ENCODE measurements at regions not wholly inside any gene's neighbourhood (a gene's known extent, or its start where the extent isn't known, plus 50 kb on each side); places are given as distances from the start of the nearest gene placed in this dataset.

DNA sequence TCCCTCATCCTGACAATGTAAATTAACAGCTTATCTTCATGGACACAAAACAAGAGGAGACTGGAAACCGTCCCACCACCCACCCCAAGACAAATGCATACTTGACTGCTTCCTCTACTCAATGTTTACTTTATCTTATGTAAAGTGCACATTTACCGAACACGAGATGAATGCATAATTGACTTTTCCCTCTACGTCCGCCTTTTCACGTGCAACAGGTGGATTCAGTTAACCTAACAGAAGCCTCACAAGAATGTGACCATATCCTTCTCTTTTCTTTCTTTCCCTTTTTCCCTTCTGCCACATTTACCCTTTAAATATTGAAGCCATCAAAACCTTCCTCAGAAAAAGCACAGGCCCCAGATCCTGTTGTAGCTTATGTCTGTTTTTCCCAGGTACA, 468.0 kb downstream of the UQCRFS1 start:
- H3K4me3 ChIP-seq: no peak overlapping the region
- H3K36me3 ChIP-seq: no peaks in the 10 kb centered on the region
- H3K27me3 ChIP-seq (ENCODE audit: low read depth): peaks cover 6% of the 10 kb centered on the region
- H3K27ac ChIP-seq (replicated peaks): no peak overlapping the region
- no peaks in the 10 kb centered on the region for H3K4me1 ChIP-seq
- TF ChIP-seq, protein P1, sequence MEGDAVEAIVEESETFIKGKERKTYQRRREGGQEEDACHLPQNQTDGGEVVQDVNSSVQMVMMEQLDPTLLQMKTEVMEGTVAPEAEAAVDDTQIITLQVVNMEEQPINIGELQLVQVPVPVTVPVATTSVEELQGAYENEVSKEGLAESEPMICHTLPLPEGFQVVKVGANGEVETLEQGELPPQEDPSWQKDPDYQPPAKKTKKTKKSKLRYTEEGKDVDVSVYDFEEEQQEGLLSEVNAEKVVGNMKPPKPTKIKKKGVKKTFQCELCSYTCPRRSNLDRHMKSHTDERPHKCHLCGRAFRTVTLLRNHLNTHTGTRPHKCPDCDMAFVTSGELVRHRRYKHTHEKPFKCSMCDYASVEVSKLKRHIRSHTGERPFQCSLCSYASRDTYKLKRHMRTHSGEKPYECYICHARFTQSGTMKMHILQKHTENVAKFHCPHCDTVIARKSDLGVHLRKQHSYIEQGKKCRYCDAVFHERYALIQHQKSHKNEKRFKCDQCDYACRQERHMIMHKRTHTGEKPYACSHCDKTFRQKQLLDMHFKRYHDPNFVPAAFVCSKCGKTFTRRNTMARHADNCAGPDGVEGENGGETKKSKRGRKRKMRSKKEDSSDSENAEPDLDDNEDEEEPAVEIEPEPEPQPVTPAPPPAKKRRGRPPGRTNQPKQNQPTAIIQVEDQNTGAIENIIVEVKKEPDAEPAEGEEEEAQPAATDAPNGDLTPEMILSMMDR (IDR thresholded peaks at IDR 0.05; ENCODE audit: borderline replicate concordance): no peak
- no peak for DNase-seq
- no peaks in the 10 kb centered on the region for H3K9me3 ChIP-seq (replicated peaks)
- intact Hi-C loops (cut with micrococcal nuclease): no loop called here

DNA sequence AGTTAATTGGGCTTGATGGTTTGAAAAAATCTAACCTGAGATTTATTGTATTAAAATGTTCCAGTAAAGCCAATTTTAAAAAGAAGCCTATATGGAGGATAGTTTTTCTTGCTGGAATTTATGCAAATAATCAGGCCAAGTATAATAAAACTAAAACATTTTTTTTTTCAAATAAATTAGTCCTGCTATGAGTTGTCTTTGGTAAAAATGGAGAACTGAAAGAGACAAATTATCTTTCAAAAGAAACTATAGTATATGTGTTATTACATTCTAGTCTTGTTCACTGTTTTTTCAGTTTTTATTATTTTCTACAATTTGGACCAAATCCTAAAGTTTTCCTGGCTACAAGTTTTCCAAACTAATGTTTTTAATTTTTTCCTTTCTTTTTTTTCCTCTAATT, 468.9 kb downstream of the UQCRFS1 start:
- no peak for DNase-seq
- Histone ChIP-seq H3K4me1 (no peaks in the 10 kb centered on the region), H3K4me3 (no peak overlapping the region), H3K9me3 (replicated peaks) (no peaks in the 10 kb centered on the region), H3K27me3 (ENCODE audit: low read depth) (peaks cover 6% of the 10 kb centered on the region), H3K27ac (replicated peaks) (no peak overlapping the region), H3K36me3 (no peaks in the 10 kb centered on the region)
- TF ChIP-seq, protein P1 (IDR thresholded peaks at IDR 0.05; ENCODE audit: borderline replicate concordance): no peak
- intact Hi-C loops (cut with micrococcal nuclease): no loop called here

DNA sequence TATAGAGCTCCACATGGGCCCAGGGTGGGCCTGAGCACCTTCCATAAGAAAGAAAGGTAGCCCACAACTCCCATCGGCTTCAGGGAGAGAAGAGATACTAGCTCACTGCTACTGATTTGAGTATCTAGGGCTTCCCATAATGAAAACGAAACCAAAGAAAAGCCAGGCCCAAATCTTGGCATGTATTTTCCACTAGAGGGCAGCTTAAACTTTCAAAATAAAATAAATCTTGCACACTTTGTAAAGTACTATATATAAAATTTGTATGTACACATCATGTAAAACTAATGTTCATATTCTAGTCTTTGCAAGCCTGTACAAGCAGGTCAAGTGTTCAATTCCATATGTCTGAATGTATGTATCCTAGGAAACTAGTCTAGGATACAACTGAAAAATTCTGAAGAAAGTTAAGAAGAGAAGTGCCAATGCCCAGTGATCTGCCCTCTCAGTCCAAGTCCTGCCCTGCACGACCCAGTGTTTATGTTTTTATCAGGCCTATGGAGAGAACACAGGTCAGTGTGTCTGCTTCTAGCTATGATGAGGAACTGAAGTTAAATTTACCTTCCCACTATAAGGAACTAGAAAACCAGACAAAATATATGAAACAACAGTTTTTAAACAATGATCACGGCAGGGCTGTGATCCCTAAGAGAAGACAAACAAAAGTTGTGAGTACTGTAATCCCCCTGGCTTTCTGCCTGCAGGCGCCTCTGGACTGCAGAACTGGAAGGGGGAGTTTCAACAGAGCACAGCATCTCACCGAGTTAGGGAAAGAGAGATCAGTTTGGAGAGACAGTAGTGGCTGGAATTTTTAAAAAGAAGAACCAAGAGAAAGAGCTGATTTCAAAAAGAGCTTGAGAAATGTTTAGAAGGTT, 475.7 kb downstream of the UQCRFS1 start:
- no peaks in the 10 kb centered on the region for H3K36me3 ChIP-seq
- intact Hi-C loops (cut with micrococcal nuclease): no loop called here
- H3K4me1 ChIP-seq: peaks cover 20% of the 10 kb centered on the region
- H3K4me3 ChIP-seq: peak overlapping the region; percentile 39
- H3K27ac ChIP-seq (replicated peaks): peak overlapping the region; percentile 29
- TF ChIP-seq, protein P1 (IDR thresholded peaks at IDR 0.05; ENCODE audit: borderline replicate concordance): peak; percentile 74
- DNase-seq: no peak
- no peaks in the 10 kb centered on the region for H3K9me3 ChIP-seq (replicated peaks)
- H3K27me3 ChIP-seq (ENCODE audit: low read depth): no peaks in the 10 kb centered on the region

DNA sequence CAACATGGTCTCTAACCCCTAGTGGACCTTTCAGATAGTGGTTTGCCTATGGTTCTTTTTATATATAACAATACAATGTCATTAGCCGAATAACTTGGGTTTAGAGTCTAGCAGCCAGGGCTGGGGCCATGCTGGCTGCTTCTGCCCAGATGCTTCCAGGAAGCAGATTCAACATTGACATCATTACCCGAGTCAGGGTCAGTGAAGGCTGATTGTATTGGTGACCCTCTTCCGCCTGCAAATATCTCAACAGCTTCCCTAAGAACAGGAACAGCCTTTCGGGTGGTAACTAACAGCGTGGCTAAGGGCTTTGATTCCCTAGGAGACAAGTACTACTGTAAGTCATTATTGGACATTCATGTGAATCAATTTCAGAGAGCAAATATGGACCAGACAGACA, 476.4 kb downstream of the UQCRFS1 start:
- Histone ChIP-seq H3K27me3 (ENCODE audit: low read depth) (no peaks in the 10 kb centered on the region), H3K9me3 (replicated peaks) (no peaks in the 10 kb centered on the region), H3K4me3 (peak overlapping the region; percentile 39), H3K36me3 (no peaks in the 10 kb centered on the region), H3K27ac (replicated peaks) (peak overlapping the region; percentile 29), H3K4me1 (peaks cover 20% of the 10 kb centered on the region)
- DNase-seq: no peak
- TF ChIP-seq, protein P1 (IDR thresholded peaks at IDR 0.05; ENCODE audit: borderline replicate concordance): no peak
- intact Hi-C loops (cut with micrococcal nuclease): no loop called here

DNA sequence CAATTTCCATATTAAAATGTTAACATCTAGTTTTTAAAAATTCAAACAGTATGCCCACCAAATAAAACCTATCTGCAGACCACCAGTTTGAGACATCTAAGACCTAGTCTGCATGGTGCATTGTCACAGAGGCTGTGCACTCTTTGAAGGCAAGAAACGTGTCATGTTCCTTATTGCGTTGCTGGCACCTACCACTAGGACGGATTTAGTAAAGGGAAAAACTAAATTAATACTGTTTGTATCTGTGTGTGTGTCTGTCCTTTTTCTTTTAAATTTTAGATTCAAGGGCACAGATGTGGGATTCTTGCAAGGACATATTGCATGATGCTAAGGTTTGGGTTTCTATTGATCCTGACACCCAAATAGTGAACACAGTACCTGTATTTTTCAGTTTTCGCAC, 481.4 kb downstream of the UQCRFS1 start:
- no peaks in the 10 kb centered on the region for H3K9me3 ChIP-seq (replicated peaks)
- peaks cover 21% of the 10 kb centered on the region for H3K4me1 ChIP-seq
- H3K4me3 ChIP-seq: no peak overlapping the region
- H3K27ac ChIP-seq (replicated peaks): no peak overlapping the region
- intact Hi-C loops (cut with micrococcal nuclease): no loop called here
- DNase-seq: no peak
- H3K27me3 ChIP-seq (ENCODE audit: low read depth): peaks cover 42% of the 10 kb centered on the region
- H3K36me3 ChIP-seq: no peaks in the 10 kb centered on the region
- TF ChIP-seq, protein P1 (IDR thresholded peaks at IDR 0.05; ENCODE audit: borderline replicate concordance): no peak

All from left ventricle myocardium inferior (tissue), 1 donor.